Suprapubic skin (tissue), 4 donors: ENCODE measurements at regions not wholly inside any gene's neighbourhood (a gene's known extent, or its start where the extent isn't known, plus 50 kb on each side); places are given as distances from the start of the nearest gene placed in this dataset.

Experiments
- DNase-seq, 2 donors: peaks; one replicate each; pipeline ENCODE4 v3.0.0-alpha.2; 2019; ENCODE audit warnings: low spot score in 2 of 2
- H3K27ac ChIP-seq: fragments of 200-600 bp; sonication (generic); one replicate; pipeline ENCODE4 v1.5.1; 2019
- H3K27me3 ChIP-seq: fragments of 200-600 bp; sonication (generic); one replicate; pipeline ENCODE4 v1.5.1; 2019
- H3K36me3 ChIP-seq: fragments of 200-600 bp; sonication (generic); one replicate; pipeline ENCODE4 v1.5.1; 2019
- H3K4me1 ChIP-seq: fragments of 200-600 bp; sonication (generic); one replicate; pipeline ENCODE4 v1.5.1; 2019
- H3K4me3 ChIP-seq: fragments of 200-600 bp; sonication (generic); one replicate; pipeline ENCODE4 v1.5.1; 2019; ENCODE audit warnings: mild to moderate bottlenecking
- H3K9me3 ChIP-seq: fragments of 200-600 bp; sonication (generic); one replicate; pipeline ENCODE4 v1.5.1; 2019
- EP300 ChIP-seq: sonication (generic); formaldehyde crosslinking; IDR thresholded peaks from one replicate; pipeline ENCODE4 v1.6.1; 2017; ENCODE audit warnings: antibody characterized with exemption
- POLR2A ChIP-seq, 2 donors: fragments of 450-650 bp; IDR thresholded peaks; one replicate each; pipeline ENCODE4 v1.6.1; 2017; ENCODE audit warnings: antibody characterized with exemption in 2 of 2, mild to moderate bottlenecking in 2 of 2, moderate library complexity in 2 of 2
- POLR2AphosphoS5 ChIP-seq, 3 donors: sonication (generic); formaldehyde crosslinking; IDR thresholded peaks; one replicate each; pipeline ENCODE4 v1.6.1; 2017; ENCODE audit warnings: antibody characterized with exemption in 3 of 3
- WGBS: methylation state at CpG from one replicate; pipeline ENCODE4 v1.1.5; 2018; 5-methylcytosine and 5-hydroxymethylcytosine counted together
- TF ChIP-seq, protein P1 (sequence below), 2 donors: fragments of 200-600 bp in 1 of 2; fragments of 450-650 bp in 1 of 2; sonication (generic) in 1 of 2; IDR thresholded peaks; one replicate each; pipeline ENCODE4 v1.5.1; 2016 to 2019; ENCODE audit warnings: antibody characterized with exemption in 2 of 2, mild to moderate bottlenecking in 1 of 2, moderate library complexity in 1 of 2

DNA sequence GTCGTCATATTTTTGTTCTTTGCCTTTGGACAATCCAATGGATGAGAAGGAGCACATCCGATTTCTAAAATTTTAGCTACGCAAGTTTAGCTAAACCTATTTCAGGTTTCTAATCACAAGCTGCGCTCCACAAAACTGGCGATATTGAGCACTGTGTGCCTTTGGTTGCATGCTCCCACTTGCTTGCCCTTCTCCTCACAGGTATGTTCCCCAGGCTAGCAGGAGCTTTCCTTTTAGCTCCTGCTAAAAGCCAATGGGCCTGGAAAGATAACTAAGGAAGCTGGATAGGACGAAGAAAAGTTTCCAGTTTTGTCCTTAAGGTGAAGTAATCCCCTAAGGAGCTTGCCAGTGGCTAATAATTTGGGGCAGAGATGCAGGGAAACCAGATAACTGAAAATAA is 975.2 kb downstream of the FSTL5 start:
- Histone ChIP-seq H3K9me3 (no peaks in the 10 kb centered on the region), H3K4me3 (no peak overlapping the region), H3K27me3 (no peaks in the 10 kb centered on the region), H3K27ac (no peak overlapping the region), H3K36me3 (no peaks in the 10 kb centered on the region), H3K4me1 (no peaks in the 10 kb centered on the region)
- 91% methylated on average over 6 of the region's 6 CpGs for WGBS
- no peak for DNase-seq
- TF ChIP-seq EP300 (no peak), POLR2AphosphoS5 (IDR thresholded peaks at IDR 0.05) (no peak), POLR2A (IDR thresholded peaks at IDR 0.05) (no peak)
- TF ChIP-seq, protein P1, sequence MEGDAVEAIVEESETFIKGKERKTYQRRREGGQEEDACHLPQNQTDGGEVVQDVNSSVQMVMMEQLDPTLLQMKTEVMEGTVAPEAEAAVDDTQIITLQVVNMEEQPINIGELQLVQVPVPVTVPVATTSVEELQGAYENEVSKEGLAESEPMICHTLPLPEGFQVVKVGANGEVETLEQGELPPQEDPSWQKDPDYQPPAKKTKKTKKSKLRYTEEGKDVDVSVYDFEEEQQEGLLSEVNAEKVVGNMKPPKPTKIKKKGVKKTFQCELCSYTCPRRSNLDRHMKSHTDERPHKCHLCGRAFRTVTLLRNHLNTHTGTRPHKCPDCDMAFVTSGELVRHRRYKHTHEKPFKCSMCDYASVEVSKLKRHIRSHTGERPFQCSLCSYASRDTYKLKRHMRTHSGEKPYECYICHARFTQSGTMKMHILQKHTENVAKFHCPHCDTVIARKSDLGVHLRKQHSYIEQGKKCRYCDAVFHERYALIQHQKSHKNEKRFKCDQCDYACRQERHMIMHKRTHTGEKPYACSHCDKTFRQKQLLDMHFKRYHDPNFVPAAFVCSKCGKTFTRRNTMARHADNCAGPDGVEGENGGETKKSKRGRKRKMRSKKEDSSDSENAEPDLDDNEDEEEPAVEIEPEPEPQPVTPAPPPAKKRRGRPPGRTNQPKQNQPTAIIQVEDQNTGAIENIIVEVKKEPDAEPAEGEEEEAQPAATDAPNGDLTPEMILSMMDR (IDR thresholded peaks at IDR 0.05), result no peak

GRCh38 chr4:161187569-161187968 is 976.2 kb downstream of the FSTL5 start:
- Histone ChIP-seq H3K4me1 (no peaks in the 10 kb centered on the region), H3K27ac (no peak overlapping the region), H3K4me3 (no peak overlapping the region), H3K9me3 (no peaks in the 10 kb centered on the region), H3K27me3 (no peaks in the 10 kb centered on the region), H3K36me3 (no peaks in the 10 kb centered on the region)
- no peak for DNase-seq
- TF ChIP-seq, protein P1 (IDR thresholded peaks at IDR 0.05), result no peak
- TF ChIP-seq EP300 (no peak), POLR2AphosphoS5 (IDR thresholded peaks at IDR 0.05) (no peak), POLR2A (IDR thresholded peaks at IDR 0.05) (no peak)
- 80% methylated on average over 1 of the region's 1 CpG for WGBS

DNA sequence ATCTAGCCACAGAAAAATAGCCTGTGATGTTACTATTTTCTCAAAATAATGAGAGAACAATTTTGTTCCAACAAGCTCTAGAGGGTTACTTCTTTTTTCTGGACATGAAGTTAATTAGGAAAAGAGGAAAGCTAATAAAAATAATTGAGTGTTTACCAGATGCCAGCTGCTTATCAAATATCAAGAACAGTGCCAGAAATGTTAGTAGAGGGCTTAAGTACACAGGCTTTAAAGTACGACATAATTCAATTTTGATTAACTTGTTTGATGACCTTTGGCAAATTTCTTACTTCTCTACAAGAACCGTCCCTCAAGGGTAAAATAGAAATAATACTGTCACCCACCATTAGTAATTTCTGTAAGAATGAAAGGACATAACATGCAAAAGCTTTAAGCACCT is 977.0 kb downstream of the FSTL5 start:
- no peak for DNase-seq
- H3K4me1 ChIP-seq, result no peaks in the 10 kb centered on the region
- 31% methylated on average over 2 of the region's 2 CpGs for WGBS
- no peaks in the 10 kb centered on the region for H3K27me3 ChIP-seq
- H3K27ac ChIP-seq, result no peak overlapping the region
- H3K4me3 ChIP-seq, result no peak overlapping the region
- H3K9me3 ChIP-seq, result no peaks in the 10 kb centered on the region
- H3K36me3 ChIP-seq, result no peaks in the 10 kb centered on the region
- TF ChIP-seq POLR2A (IDR thresholded peaks at IDR 0.05) (no peak), EP300 (no peak), POLR2AphosphoS5 (IDR thresholded peaks at IDR 0.05) (no peak)
- TF ChIP-seq, protein P1 (IDR thresholded peaks at IDR 0.05), result no peak

DNA sequence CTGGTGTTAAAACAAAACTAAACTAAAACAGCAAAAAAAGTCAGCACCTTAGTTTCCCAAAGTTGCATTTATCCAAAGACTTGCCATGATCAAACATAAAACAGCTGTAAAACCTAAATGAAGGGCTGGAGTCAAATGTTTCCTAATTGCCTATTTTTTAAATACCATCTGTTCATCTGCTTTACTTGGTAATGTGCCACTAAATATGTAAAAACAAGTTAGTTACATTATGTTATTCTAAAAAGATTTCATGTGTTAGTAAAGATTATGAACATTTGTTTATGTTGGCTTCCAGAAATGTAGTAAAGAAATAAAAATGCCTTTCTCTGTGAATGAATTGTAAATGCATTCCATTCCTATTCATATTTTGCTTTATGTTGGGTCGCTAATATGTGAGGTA is 977.8 kb downstream of the FSTL5 start:
- no peak overlapping the region for H3K4me3 ChIP-seq
- no peaks in the 10 kb centered on the region for H3K27me3 ChIP-seq
- H3K36me3 ChIP-seq, result no peaks in the 10 kb centered on the region
- WGBS, result 58% methylated on average over 1 of the region's 1 CpG
- no peak for DNase-seq
- H3K27ac ChIP-seq, result no peak overlapping the region
- no peaks in the 10 kb centered on the region for H3K4me1 ChIP-seq
- TF ChIP-seq, protein P1 (IDR thresholded peaks at IDR 0.05), result no peak
- TF ChIP-seq POLR2AphosphoS5 (IDR thresholded peaks at IDR 0.05), result no peak
- TF ChIP-seq EP300, result no peak
- no peak for TF ChIP-seq POLR2A (IDR thresholded peaks at IDR 0.05)
- H3K9me3 ChIP-seq, result no peaks in the 10 kb centered on the region

DNA sequence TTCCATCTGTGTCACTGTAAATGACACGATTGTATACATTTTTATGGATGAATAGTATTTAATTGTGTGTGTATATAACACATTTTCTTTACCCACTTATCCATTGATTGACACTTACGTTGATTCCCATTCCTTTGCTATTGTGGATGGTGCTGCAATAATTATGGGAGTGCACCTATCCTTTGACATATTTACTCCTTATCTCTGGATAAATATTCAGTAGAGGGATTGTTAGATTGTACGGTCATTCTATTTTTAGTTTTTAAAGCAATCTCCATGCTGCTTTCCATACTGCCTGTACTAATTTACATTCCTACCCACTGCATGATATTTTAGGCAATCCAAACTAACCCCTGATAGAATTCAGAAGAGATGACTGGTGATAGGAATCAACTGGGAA is 980.1 kb downstream of the FSTL5 start:
- H3K4me1 ChIP-seq, result no peaks in the 10 kb centered on the region
- H3K27me3 ChIP-seq, result no peaks in the 10 kb centered on the region
- no peak overlapping the region for H3K27ac ChIP-seq
- DNase-seq, result no peak
- H3K36me3 ChIP-seq, result no peaks in the 10 kb centered on the region
- no peak for TF ChIP-seq EP300
- TF ChIP-seq POLR2A (IDR thresholded peaks at IDR 0.05), result no peak
- no peak for TF ChIP-seq POLR2AphosphoS5 (IDR thresholded peaks at IDR 0.05)
- TF ChIP-seq, protein P1 (IDR thresholded peaks at IDR 0.05), result no peak
- H3K4me3 ChIP-seq, result no peak overlapping the region
- 76% methylated on average over 3 of the region's 3 CpGs for WGBS
- no peaks in the 10 kb centered on the region for H3K9me3 ChIP-seq
